HG03175 (cell line): ENCODE measurements at regions not wholly inside any gene's neighbourhood (a gene's known extent, or its start where the extent isn't known, plus 50 kb on each side); places are given as distances from the start of the nearest gene placed in this dataset.

Experiments used
- ATAC-seq: cut with Tn5 transposase; IDR thresholded peaks from one replicate; pipeline ENCODE4 v1.9.1; 2021; ENCODE audit warnings: mild to moderate bottlenecking, moderate library complexity; ENCODE audit not compliant: unreplicated experiment

GRCh38 chr1:219681876-219682275, 69.0 kb upstream of the ZC3H11B start:
- ATAC-seq = no peak

- no peak for ATAC-seq
These were observed 63.3 kb upstream of the ZC3H11B start for GRCh38 chr1:219676012-219676765.

GRCh38 chr1:219670426-219671149, 57.7 kb upstream of the ZC3H11B start:
- ATAC-seq = no peak

- ATAC-seq = no peak
These were observed 56.7 kb upstream of the ZC3H11B start for GRCh38 chr1:219669556-219669955.

- no peak for ATAC-seq
These were observed 56.1 kb upstream of the ZC3H11B start for GRCh38 chr1:219669042-219669441.

GRCh38 chr1:219668446-219668845, 55.5 kb upstream of the ZC3H11B start:
- ATAC-seq = no peak

- ATAC-seq = no peak
These were observed 53.3 kb upstream of the ZC3H11B start for GRCh38 chr1:219666242-219666641.

GRCh38 chr1:219665089-219665488, 52.2 kb upstream of the ZC3H11B start:
- no peak for ATAC-seq

- ATAC-seq = no peak
These were observed 51.6 kb upstream of the ZC3H11B start for GRCh38 chr1:219664310-219665029.
